CD4-positive, alpha-beta T cell treated with Interleukin-17A for 1 hour (primary cell): ENCODE measurements at regions not wholly inside any gene's neighbourhood (a gene's known extent, or its start where the extent isn't known, plus 50 kb on each side); places are given as distances from the start of the nearest gene placed in this dataset.
A peak's percentile ranks its signal among the peaks of the same experiment; 100 is the strongest.

Source experiments
- DNase-seq: peaks from one replicate; pipeline ENCODE4 v3.0.0-alpha.2; 2020

DNA sequence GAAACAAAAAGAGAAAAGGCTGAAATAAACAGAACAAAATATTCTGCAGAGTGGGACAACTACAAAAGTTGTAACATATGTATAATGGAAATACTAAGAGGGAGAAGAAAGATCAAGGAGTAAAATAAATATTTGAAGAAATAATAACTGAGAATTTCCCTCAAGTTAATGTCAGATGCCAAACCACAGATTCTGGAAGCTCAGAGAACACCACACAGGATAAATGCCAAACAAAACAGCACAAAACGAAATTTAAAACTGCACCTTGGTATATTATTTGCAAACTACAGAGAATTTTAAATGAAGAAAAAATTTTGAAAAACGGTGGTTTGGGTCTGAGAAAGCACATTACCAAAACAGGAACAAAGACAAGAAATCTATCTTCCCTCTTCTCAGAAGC, 1588.9 kb upstream of the TMEFF2 start:
- DNase-seq, result no peak

DNA sequence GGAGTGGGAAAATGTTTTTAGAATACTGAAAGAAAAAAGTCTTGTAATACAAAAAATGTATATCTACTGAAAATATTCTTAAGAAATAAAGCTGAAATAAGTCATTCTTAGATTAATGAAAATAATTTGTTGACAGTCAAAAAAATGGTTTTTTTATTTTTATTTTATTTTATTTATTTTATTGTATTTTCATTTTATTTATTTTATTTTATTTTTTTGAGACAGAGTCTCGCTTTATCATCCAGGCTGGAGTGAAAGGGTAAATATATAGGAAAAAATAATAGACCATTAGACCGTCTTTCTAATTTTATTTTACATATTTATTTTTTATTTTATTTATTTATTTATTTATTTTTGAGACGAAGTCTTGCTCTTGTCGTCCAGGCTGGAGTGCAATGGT, 1583.6 kb upstream of the TMEFF2 start:
- DNase-seq, result no peak

DNA sequence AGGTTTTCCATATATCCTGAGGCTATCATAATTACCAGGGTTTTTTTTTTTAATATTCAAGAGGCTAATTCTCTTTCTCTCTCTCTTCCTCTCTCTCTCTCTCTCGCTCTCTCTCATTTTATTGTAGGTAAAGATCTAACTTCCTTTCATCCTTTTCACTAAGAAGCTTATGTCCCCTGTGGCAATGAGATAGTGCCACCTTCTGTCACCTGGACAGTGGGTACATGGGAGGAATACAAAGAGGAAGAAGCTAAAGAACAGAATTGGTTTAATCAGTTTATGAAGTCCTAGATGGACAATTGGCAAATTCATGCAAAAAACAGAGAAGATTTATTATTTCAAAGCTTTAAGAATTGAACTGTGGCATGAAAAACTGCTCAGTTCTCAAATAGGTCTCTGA, 1582.3 kb upstream of the TMEFF2 start:
- DNase-seq, result no peak

DNA sequence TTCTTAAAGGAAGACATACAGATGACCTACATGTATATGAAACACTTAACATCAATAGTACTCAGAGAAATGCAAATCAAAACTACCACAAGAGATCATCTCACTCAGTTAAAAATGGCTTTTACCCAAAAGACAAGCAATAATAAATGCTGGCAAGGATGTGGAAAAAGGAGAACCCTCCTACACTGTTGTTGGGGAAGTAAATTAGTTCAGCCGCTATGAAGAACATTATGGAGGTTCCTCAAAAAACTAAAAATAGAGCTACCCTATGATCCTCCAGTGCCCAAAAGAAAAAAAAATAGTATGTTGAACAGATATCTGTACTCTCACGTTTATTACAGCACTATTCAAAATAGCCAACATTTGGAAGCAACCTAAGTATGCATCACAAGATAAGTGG, 1579.4 kb upstream of the TMEFF2 start:
- DNase-seq, result no peak

DNA sequence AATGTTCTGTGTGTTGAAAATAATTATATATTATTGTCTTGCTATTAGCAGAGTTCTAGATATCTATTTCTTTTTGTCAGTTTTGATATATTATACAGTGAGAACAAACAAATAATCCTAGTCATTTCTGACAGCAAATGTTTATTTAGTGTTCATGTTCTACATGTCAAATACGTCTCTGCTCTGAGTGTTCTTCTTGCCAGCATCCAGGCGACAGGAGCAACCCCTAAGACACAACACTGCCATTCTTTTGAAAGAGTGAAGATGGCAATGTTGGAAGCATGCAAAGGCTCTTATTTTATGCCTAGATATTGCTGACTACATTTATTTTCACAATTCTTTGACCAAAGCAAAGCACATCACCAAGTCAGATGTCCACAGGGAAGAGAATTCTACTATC, 1556.6 kb upstream of the TMEFF2 start:
- DNase-seq, result no peak

DNA sequence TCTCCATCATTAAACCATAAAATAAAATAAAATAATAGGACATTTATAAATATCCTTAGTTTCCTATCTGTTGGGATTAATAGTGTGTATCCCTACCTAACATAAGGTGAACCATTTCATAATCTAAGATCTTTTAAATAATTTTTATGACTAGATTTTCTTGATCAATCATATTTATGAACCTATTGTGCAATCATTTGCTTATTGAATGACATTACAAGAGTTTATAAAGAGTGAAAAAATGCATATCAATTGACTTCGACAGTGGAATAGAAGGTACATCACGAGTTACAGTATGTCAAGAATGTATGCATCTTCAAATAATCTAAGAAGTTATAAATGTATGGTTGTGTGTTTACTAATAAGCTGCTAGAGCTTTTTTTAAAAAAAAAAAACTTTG, 1554.8 kb upstream of the TMEFF2 start:
- DNase-seq, result no peak

DNA sequence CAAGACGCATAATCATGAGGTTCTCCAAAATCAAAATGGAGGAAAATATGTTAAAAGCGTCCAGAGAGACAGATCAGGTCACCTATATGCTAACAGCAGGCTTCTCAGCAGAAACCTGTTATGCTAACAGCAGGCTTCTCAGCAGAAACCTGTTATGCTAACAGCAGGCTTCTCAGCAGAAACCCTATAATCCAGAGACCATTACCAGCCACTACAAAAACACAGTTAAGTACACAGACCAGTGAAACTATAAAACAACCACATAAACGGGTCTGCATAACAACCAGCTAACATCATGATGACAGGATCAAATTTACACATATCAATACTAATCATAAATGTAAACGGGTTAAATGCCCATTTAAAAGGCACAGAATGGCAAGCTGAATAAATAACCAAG, 1548.4 kb upstream of the TMEFF2 start:
- no peak for DNase-seq

DNA sequence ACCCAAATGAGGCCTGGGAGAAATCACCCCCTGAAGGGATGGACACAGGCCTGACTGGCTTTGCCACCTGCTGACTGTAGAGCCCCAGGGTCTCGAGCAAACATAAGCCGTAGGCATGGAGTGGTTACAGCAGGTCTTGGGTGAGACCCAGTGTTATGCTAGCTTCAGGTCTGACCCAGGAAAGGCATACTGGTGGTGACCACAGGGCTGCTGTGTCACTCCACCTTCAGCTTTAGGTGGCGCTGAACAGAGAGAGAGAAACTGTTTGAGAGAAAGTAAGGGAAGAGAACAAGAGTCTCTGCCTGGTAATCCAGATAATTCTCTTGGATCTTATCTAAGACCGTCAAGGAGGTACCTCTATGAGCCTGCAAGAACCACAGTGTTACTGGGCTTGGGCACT, 1544.2 kb upstream of the TMEFF2 start:
- no peak for DNase-seq

DNA sequence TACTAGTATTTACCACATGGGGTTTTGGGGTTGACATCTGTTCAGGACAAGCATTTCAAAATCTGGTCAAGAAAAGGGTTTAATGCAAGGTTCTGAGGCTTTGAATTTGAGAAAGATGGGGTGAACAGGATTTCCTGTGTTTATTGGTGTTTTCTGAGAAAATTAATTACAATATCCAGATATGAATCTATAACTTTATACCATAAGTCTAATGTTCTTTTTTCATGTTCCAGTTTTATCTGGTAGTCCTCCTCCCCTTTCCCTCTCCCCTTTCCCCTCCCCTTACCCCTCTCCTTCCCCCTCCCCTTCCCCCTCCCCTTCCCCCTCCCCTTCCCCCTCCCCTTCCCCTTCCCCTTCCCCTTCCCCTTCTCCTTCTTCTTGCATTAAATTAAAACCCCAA, 1518.2 kb upstream of the TMEFF2 start:
- DNase-seq, result no peak

DNA sequence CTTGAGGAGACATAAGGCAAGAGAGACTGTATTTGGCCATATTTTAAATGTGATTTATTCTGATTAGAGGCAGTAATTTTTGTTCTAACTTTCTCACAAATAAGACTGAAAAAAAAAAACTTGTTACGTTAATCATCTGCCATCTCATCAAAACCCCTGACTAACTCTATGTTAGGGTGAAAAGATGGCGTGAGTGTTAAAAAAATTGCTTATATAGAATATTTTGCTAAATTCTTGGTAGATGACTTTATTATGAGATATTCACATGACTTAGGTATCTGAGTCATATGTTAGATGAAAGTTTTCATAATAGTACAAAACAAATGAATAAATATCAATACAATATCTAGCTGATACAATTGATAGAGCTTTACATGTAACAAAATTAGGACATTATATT, 1508.7 kb upstream of the TMEFF2 start:
- no peak for DNase-seq

DNA sequence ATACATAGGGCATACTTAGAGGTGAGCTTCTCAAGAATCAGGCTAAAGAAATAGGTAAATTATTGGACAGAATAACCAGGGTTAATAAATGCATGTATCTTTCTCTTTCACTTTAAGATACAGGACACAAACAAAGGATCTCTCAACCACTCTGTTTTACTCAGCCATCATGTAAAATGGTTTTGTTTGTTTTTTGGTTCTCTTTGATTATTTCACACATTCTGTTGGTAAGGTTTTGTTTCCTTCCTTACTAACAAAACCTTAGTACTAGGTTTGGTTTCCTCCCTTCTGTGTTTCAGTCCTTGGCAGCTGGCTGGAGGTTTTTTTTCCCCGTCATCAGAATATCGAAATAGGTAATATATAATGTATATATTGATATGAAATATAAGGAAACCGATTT, 1506.8 kb upstream of the TMEFF2 start:
- DNase-seq, result no peak

DNA sequence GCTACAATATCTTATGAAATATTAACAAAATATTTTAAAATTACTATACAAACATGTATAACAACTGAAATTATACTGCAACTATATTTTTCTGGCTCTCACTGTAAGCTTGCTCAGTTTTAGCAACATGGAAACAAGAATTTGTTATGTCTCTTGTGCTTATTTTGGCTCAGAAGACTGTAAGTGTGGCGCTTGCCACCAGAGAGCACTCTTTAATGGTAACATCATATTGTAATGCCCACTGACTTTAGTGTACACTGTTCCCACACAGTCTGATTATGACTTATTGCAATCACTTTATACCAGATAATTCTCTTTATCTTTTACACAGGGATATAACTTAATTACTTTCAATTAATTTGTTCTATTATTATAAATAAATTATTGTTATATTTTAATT, 1500.6 kb upstream of the TMEFF2 start:
- no peak for DNase-seq

DNA sequence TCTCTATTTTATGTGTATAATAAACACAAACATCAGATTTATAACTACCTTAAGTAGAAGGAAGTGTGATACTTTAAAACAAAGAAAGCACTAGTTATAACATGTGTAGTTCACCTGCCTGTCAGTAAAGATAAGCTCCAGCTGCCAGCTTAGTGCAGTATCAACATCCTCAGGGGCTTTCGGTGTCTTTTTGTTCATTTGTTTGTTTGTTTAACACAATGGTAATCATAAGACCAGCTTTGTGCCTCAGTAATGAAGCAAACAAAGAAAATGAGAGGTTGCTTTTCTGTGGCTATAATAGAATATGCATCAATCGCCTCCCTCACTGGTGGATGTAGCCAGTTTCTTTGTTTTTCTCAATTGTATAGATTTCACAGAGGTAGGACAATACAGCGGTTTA, 1499.0 kb upstream of the TMEFF2 start:
- no peak for DNase-seq

DNA sequence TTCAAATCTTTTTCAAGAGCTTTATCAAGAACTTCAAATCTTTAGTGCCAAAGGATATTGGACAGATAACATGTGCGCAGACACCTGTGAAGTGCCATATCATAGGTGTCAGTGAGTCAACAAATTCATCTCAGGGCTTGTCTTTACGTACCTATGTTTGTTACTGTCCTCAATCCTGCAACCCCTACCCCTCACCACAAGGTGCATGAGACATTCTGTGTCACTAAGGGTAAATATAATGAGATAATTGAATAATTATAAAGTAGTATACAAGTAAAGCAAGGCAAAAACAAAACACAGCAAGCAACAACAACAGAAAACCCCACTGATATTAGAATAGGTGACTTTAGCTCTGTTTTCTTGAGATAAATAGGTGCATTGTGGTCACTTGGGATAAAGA, 1495.8 kb upstream of the TMEFF2 start:
- no peak for DNase-seq

DNA sequence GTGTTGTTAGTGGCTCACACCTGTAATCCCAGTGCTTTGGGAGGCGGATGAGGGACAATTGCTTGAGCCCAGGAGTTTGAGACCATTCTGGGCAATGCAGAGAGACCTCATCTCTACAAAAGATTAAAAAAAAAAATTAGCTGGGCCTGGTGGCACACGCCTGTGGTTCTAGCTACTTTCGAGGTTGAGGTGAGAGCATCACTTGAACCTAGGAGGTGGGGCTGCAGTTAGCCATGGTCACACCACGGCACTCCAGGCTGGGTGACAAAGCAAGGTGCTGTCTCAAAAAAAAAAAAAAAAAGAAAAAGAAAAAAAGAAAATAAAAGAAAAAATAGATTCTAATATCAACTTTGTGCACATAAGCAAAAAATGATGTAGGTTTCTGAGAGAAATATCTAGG, 1492.5 kb upstream of the TMEFF2 start:
- DNase-seq, result no peak

DNA sequence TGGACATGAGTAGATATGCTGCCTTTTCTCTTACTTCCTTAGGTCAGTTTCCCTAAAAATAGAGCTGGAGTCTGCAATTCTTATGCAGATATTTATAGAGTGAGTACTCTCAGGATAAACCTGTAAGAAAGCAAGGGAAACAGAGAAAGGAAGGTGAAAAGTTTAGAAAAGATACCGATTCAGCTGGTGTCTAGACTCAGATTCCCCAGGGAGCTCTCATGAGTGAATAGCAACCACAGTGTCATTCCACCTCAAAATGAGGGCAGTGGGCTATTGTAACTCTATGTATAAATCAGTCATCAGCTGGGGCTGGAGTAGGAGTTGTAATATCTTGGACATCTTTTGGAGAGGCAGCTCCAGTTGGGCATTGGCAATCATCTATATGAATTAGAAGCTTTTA, 1485.1 kb upstream of the TMEFF2 start:
- DNase-seq, result no peak

DNA sequence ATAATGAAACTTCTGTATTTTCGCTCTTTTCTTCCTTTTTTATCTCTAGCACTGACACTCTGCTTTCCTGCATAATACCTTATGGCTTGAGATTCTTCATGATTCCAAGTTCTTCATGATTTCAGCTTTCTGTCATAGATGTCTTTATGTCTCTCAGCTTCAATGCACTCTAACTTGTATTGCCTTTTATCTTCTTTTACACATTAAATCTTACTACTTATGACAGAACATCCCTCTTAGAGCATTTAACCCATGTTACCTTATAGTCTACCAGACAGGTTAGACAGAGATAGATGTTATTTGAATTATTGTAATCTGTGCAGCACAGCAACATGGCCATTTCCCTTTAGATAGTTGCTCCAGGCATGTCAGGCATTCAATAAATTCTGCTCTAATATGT, 1475.7 kb upstream of the TMEFF2 start:
- DNase-seq, result no peak

DNA sequence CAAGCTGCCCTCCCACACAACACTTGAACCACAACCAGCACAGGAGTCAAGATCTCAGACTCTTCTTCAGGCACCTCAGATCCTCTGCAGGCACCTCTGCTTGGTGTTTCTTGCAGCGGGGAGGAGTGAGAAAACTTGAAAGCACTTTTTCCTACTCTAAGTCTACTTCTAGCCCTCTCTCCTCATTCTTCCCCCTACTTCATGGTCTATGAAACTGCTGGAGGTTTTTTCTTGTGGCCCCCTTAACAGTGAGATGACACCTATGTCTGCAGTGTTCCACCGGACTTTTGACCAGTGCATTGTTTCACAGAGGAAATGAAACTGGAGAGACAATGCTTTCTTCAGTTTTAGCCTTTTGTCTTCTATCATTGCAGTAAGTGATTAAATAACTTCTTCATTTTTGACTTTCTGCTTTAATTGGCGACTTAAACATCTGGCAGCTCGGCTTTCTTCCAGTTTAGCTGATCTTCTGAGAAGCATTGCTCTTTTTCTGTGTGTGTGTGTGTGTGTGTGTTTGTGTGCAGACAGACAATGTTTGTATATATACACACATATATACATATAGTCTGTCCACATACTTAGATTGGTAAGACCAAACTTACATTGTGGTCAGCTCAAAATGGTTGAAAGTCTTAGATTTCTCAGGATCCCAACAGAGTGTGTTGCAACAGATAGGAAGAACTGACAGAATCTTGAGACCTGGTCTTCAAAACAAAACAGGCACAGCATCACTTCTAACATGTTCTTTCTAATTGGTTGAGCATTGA, 1474.0 kb upstream of the TMEFF2 start:
- DNase-seq, result no peak

DNA sequence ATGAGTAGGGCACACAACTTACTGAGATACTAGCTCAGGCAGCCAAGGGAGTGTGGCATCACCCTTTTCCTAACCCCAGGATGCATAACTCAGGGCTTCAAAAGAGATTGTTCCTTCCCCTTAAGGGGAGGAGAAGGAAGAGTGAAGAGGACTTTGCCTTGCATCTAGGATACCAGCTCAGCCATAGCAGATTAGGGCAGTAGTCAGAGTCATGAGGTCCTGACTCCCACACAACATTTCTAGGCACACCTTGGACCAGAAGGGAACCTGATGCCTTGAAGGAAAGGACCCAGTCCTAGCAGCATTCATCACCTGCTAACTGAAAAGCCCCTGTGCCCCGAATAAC, 1433.2 kb upstream of the TMEFF2 start:
- DNase-seq, result no peak

DNA sequence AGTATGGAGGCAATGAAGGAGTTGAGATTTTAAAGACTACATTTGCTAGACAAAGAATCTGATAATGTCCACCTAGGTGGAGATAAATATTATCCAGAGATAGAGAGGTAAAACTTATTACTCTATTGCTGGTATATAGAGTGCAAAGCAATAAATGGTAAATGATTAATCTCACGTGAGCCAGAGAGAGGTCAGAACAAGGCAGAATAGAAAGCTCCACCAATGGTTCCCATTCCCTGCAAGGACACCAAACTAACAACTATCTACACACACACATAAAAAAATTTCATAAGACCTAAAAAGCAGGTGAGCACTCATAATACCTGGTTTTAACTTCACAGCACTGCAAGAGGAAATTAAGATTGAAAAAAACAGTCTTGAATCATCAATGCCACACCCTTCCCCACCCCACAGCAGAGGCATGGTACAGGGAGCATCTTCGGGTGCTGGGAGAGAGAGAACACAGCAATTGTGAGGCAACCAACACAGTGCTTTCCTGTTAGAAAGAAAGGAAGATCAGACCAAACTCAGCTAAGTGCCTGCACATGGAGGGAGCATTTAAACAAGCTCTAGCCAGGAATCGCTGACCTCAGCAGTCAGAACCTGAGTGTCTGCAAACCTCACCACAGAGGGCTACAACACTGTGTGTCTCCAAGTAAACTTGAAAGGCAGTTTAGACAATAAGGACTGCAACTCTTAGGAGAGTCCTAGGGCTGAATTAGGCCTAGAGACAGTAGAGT, 1432.6 kb upstream of the TMEFF2 start:
- DNase-seq, result no peak

DNA sequence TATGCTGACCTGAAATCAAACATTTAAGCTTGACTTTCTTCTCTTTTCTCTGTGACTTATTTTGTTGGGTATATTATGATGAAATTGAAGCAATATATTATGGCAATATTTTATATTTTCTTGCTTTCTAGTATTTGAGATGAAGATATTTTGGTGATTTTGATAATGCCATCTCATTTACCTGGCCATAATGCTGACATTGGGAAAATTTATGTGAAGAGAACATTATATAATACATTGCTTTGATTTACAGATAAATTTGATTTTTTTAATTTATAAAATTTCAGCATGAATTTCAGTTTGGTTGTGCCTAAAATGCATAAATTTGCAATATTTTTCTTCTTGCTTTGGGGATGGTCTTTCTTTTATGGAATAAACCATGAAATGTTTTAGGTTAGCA, 1413.7 kb upstream of the TMEFF2 start:
- DNase-seq, result no peak

DNA sequence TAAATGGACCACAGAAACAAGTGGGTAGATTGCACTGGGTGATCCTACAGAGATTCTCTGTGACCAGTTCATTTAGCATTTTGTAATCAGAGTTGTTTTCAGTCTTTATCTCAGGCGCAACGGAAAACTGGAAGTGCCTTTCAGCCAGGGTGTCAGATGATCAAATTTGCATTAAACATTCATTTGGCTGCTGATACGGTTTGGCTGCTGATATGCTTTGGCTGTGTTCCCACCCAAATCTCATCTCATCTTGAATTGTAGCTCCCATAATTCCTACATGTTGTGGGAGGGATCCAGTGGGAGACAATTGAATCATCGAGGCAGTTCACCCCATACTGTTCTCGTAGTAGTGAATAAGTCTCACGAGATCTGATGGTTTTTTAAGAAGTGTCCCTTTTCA, 1396.1 kb upstream of the TMEFF2 start:
- DNase-seq, result no peak

DNA sequence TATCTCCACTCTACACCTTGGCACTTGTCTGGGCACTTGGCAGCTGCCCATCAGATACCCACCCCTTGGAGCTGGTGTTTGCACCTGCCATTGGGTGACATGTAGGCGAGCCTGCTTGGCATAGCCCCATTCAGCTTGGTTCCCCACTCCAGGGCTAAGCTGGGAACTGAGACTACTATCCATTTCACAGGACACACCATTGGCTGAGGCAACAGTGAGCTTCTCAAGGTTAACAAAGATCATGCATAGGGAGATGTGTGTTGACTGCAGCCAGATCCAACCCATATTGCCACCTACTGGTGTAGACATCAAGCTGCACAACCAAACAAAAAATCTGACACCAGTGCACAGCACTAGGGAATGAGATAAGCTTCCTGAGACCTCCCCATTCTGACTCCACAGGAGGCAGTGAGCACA, 1389.8 kb upstream of the TMEFF2 start:
- DNase-seq, result peak; percentile 11

DNA sequence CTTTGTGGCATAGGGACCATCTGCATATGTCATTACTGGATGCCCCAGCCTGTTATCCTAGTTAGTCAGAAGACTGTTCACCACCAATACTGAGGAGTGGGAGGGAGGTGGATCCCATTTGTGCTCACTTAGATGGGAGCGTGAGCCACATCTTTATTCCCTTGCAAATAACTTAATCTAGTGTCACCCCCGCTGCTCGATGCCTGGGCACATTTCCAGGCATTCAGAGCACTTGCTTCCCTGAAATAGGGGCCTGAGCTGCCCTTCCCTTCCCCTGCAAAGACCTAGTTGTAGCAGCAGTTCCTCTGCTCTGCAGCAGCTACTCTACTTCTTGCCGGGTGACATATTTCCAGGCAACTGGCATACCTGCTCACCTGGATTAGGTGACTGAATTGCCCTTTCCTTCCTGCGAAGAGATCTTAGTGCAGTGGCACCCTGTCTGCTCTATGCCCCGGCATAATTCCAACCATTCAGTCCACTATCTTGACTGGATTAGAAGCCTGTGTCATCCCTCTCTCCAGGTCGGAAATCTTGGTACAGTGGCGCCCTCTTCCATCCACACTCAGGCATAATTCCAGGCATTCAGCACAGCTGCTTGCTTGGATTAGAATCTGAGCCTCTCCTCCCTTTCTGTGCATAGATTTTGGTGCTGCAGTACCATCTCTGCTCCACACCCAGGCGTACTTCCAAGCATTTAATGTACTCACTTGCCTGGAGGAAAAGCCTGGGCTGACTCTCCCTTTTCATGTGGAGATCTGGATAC, 1389.1 kb upstream of the TMEFF2 start:
- no peak for DNase-seq
